HG03039 (cell line): ENCODE measurements at regions not wholly inside any gene's neighbourhood (a gene's known extent, or its start where the extent isn't known, plus 50 kb on each side); places are given as distances from the start of the nearest gene placed in this dataset.

Experiments
- ATAC-seq: cut with Tn5 transposase; IDR thresholded peaks from one replicate; pipeline ENCODE4 v1.9.1; 2021; ENCODE audit warnings: mild to moderate bottlenecking, moderate library complexity; ENCODE audit not compliant: unreplicated experiment

- no peak for ATAC-seq
These were observed 121.8 kb downstream of the SPCS3 start for GRCh38 chr4:176441594-176441993.

DNA sequence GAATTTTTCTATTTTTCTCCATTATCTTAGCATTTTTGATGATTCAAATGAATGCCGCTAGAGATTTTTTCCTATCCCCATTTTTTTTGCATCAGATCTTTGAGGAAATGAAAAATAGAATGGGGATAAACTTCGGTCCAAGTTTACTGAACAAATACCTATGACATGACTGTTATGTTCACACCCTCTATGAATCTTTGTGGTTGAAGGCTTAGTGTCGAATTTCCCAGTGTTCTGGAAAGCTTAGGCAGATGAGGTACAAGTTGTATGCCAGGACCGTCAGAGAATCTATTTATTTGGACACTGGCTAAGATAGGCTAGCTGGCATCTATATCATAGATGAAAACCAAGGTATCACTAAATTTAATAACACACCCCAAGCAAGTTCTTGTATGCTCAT lies 123.4 kb downstream of the SPCS3 start:
- no peak for ATAC-seq

DNA sequence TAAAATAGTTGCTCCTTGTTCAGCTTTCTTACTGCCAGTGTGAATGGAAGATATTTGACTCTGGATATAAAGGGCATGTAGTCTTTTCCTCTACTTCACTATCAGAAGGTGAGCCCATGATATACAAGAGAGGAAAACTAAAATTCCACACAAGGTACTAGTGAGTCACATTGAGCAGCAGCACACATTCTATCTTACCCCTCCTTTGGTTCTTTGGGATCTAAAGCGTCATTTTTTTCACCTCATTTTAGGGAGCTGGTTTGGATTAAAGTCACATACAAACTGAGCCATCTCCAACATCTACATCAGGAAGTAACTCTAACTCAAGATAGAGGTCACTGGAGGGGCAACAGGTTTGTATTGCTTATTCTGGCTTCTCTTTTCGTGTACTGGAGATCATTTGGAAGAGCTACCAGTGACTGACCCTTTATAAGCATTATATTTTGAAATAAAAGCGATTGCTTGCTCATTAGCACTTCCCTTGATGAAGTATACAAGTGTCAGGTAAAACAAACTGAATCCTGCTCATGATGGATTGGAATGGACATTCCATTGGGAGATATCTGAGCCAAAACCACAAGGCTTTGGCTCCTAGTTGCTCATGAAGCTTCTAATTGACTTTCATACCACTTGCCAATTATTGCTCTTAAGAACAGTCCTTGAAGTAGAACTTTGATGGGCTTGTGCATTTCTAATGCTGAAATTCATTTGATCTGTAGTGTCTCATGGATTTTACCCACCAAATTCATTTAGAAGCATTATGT lies 124.1 kb downstream of the SPCS3 start:
- ATAC-seq = no peak

- no peak for ATAC-seq
These were observed 125.0 kb downstream of the SPCS3 start for GRCh38 chr4:176444741-176445140.

GRCh38 chr4:176448761-176449160 lies 129.0 kb downstream of the SPCS3 start:
- ATAC-seq = no peak

DNA sequence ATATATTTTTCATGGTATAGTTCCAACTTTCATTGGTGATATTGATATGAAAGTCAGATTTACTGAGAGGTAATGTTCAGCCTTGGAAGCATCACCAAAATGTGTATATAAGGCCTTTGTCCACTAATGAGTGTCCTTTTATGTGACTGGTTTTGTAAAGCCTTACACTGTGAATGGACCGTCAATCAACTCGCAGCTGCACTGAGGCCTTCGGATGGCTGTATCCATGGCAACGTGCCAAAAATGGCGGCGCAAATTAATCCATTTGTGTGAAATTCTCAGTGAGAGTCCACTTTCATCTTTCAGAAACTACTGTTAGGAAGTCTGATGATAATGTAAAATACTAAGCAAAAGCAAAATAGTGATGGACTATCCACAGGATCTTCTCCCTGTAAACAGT lies 131.7 kb downstream of the SPCS3 start:
- ATAC-seq = no peak

GRCh38 chr4:176453079-176453478 lies 133.3 kb downstream of the SPCS3 start:
- ATAC-seq = no peak

DNA sequence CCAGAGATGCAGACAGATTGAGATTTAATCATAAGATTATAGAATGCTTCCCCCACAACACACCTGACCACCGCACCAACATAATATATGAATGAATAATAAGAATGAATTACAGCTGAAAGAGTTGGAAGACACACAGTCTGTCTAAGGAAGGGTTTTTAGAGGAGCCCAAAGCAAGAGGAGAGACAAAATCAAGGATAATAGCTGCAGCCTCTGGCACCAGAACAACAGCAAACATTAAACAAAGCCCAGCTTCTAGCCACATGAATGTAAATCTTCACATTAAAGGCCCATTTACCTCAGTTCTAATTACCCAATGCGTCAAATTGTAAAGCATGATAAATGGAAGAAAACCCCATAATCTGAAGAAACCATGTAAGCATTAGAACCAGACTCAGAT lies 133.9 kb downstream of the SPCS3 start:
- ATAC-seq = no peak

GRCh38 chr4:176464748-176465147 lies 145.0 kb downstream of the SPCS3 start:
- peak; percentile 98 for ATAC-seq

- ATAC-seq = no peak
These were observed 147.2 kb downstream of the SPCS3 start for GRCh38 chr4:176467001-176467400.

GRCh38 chr4:176469546-176469945 lies 149.8 kb downstream of the SPCS3 start:
- ATAC-seq = no peak

GRCh38 chr4:176470671-176471070 lies 150.9 kb downstream of the SPCS3 start:
- ATAC-seq = no peak

DNA sequence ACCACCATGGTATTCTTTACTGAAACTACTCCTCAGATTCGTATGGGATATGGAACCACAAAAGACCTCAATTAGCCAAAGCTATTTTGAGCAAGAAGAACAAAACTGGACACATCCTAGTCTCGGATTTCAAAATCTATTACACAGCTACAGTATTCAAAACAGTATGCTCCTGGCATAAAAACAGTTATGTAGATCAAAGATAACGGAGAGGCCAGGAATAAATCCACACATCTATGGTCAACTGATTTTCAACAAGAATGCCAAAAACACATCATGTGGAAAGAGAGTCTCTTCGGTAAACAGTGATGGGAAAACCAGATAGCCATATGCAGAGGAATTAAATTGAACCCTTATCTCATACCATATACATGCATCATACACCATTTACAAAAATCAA lies 155.3 kb downstream of the SPCS3 start:
- ATAC-seq = no peak

GRCh38 chr4:176478076-176478475 lies 158.3 kb downstream of the SPCS3 start:
- ATAC-seq = no peak

GRCh38 chr4:176479767-176480166 lies 160.0 kb downstream of the SPCS3 start:
- ATAC-seq = peak; percentile 64

DNA sequence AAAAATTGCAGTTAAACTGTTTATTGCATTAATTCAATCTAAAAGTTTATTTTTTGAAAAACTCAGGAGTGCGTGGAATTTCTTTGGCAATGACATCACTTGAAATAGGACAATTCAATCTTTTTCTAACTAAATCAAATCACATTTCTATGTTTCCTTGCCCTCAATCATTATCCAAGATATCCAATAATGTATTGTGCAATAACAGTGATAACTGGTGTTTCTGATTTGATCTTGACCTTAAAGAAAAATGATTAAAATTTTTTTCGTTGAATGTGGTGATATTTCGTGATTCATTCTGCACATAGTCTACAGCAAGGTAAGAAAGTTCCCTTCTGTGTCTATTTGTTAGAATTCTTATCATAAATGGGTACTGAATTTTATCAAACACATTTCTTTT lies 163.2 kb downstream of the SPCS3 start:
- ATAC-seq = no peak

DNA sequence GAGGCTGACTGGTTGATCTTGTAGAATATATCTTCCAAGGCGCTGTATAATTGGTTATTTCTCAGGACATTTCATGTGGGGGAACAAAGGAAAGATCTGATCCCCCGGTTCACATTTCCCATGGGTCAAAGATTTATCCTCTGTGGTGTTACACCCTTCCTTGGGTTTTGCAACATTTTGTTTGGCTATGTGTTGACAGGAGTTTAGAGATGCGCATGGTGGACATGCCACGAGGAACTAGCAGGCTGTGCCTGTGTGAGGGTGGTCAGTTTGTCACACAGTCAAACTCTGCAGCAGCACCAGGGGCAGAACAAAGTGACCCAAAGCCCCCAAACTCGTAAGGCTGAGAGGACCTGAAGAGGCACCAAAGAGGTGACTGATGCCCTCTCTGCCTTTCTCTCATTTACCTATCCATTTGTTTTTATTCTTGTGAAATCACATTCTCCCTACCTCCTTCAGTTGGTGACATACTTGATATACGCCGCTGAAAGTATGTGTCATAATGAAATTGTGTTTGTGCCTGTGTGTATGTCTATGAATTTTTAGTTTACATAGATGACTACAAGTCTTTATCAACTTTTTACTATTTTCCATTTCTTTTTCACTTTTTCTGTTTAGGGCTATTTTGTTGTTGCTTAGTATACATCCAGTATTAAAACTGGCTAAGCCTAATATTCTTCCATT lies 164.7 kb downstream of the SPCS3 start:
- no peak for ATAC-seq

- ATAC-seq = no peak
These were observed 169.2 kb downstream of the SPCS3 start for GRCh38 chr4:176489001-176489400.

DNA sequence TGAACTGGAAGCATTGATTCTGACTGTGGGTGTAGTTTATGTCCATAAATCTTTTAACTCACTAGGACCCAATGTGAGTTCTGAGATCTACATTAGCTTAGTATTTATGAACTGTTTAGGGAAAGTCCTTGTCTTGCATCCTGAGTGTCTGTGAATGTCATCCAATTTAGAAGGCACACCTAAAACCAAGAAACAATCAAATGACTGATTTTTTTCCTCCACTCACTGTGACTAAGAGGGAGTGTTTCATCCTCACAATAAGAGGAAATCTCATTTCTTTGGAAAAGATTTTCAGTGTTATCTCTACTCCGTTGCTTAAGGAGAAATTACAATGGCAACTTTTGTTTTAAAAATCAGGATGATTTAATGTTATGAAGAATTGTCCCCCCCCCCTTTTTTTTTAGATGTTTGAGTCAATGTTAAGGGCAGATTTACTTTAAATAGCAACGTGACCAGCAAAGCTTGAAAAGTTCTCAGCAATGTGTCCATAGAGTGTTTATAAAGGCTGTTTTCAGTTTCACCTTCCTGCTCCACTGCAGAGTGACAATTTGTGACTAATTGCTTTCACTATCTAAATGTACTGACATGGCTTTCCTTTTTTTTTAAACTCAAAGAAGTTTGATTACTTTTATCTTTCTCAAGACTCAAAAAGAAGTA lies 173.0 kb downstream of the SPCS3 start:
- ATAC-seq = peak; percentile 99

DNA sequence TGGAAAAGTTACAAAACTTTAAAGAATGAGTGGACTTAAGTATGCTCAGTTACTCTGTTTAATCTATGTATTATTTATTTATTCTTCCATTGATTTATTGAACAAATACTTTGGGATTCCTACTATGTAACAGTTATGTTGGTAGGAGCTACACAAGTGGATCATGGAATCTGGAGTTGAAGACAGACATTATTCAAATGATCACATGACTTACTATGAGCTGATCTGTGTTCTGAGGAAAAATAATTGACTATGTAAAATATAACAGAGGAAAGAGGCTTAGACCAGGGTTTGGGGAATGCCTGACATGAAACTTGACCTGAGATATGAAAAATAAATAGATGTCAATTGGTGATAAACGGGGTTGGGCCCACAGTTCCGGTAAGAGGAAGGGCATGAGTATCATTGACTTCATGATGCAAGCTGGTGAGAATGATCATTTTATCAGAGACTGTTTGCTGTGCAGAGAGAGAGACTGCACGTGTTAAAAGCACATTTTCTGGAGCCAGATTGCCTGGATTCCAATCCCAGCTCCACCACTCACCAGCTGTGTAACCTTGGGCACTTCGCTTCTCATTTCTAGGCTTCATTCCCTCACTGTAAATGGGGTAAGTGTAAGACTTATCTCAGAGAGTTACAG lies 179.0 kb downstream of the SPCS3 start:
- ATAC-seq = no peak

- ATAC-seq = no peak
These were observed 179.8 kb downstream of the SPCS3 start for GRCh38 chr4:176499518-176499917.

- no peak for ATAC-seq
These were observed 181.1 kb downstream of the SPCS3 start for GRCh38 chr4:176500894-176501293.
